HG03139 (cell line): ENCODE measurements at regions not wholly inside any gene's neighbourhood (a gene's known extent, or its start where the extent isn't known, plus 50 kb on each side); places are given as distances from the start of the nearest gene placed in this dataset.
"Not testable (repeated sequence)": the region's sequence is repeated elsewhere in the genome, so short reads cannot be mapped to it uniquely, and the experiment has no call there.

Experiments
- ATAC-seq: cut with Tn5 transposase; IDR thresholded peaks from one replicate; pipeline ENCODE4 v1.9.1; 2021; ENCODE audit not compliant: unreplicated experiment

- ATAC-seq, result no peak
These were observed 91.2 kb downstream of the RCHY1 start for GRCh38 chr4:75422998-75423397.

- ATAC-seq, result no peak
These were observed 101.5 kb downstream of the RCHY1 start for GRCh38 chr4:75412746-75413145.

DNA sequence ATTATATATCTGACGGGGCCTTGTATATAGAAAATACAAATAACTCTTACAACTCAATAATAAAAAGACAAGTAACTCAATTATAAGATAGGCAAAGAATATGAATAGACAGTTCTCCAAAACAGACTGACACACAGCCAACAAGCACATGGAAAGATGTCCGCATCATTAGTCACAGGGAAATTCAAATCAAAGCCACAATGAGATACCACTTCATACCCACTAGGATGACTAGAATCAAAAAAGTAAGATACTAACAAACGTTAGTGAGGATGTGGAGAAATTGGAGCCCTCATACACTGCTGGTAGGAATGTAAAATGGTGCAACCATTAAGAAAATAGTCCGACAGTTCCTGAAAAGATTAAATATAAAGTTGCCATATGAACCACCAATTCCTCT, 115.7 kb downstream of the RCHY1 start:
- ATAC-seq, result no peak

DNA sequence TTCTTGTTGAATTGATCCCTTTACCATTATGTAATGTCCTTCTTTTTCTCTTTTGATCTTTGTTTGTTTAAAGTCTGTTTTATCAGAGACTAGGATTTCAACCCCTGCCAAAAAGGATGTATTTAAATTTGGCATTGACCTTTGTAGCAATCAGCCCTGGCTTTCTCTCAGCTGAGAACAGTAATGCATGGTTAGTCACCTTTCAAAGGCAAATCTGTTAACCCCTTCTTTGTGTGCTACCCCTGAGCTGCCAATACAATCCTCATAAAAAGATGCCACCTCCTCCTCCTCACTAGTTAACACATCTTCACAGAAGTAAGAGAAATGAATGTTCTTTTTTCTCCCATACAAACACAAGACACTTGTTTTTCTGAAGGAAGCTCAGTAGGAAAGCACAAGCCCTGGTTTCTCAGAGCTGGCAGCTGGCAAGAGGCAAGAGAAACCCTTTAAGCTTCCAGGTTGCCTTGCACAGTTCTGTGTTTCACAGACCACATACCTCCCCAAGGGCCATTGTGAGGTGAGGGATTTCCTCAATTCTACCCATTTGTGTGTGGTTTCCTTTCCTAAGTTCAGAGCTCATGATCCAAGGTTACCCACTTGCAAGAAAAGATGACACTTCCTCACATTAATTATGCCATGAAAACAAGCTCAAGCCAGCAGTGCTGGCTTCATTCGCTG, 122.6 kb downstream of the RCHY1 start:
- no peak for ATAC-seq

DNA sequence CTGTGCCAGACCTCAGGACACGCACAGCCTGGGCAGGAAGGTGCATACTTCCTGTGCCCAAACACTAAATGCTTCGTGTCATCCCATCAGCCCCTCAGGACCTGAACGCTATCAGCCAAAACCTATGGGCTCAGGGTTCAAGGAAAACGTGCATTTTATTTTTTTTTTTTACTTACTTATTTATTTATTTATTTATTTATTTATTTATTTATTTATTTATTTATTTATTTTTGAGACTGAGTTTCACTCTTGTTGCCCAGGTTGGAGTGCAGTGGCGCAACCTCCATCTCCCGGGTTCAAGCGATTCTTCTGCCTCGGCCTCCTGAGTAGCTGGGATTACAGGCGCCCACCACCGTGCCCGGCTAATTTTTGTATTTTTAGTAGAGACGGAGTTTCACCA, 127.8 kb downstream of the RCHY1 start:
- ATAC-seq, result not testable (repeated sequence)

- no peak for ATAC-seq
These were observed 129.1 kb downstream of the RCHY1 start for GRCh38 chr4:75385106-75385505.

- ATAC-seq, result no peak
These were observed 137.7 kb downstream of the RCHY1 start for GRCh38 chr4:75376543-75376942.

GRCh38 chr4:75371915-75372314, 142.3 kb downstream of the RCHY1 start:
- ATAC-seq, result no peak

GRCh38 chr4:75370576-75370975, 143.6 kb downstream of the RCHY1 start:
- no peak for ATAC-seq

DNA sequence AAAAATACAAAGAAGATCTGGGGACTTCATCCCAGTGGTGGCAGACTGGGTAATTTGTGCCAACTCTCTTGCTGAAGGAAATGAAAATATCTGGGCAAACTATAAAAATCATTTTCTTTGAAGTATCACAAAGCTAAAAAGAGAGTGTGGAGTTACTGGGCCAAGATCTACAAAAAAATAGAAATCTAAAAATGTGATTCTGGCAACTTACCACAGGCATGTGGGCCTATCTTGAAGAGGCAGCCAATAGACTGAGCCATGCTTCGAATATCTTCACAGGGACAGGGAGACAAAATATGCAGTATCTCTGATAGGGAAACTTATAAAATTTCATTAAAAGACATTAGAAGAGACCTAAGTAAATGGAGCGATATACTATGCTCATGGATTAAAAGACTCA, 168.8 kb downstream of the RCHY1 start:
- no peak for ATAC-seq

- ATAC-seq, result no peak
These were observed 169.3 kb downstream of the RCHY1 start for GRCh38 chr4:75344915-75345314.

- ATAC-seq, result no peak
These were observed 170.9 kb downstream of the RCHY1 start for GRCh38 chr4:75343333-75343732.

- ATAC-seq, result no peak
These were observed 173.6 kb downstream of the RCHY1 start for GRCh38 chr4:75340561-75340960.

- no peak for ATAC-seq
These were observed 175.8 kb downstream of the RCHY1 start for GRCh38 chr4:75338352-75338880.

GRCh38 chr4:75327804-75328512, 186.2 kb downstream of the RCHY1 start:
- no peak for ATAC-seq

DNA sequence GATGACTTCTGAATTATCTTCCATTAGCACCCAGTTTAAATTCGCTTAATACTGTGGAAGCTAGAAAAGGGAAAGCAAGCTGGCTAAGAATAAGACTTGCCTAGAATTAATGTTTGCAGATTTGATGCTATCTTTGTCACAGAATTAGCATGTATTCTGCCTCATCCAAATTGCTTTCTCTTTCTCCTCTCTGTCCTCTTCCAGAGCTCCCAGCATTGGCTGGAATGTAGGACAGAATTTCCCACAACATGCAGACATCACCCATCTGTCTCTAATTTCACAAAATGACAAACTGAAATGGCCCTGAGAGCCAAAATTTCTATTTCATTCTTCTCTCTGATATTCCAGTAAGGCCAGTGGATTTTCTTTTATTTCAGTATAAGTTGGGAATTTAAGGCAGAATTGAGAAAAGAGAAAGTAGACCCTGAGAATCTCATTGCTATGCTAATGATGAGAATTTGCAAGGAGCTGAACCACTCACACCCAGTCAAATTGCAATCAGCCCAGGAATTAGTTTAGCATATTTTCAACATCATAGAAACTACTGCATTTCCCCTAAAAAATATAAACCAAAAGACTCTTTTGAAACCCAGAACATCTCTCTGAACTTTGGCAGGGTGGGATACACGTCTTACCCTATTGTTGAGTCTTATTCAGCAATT, 188.8 kb downstream of the RCHY1 start:
- ATAC-seq, result no peak

DNA sequence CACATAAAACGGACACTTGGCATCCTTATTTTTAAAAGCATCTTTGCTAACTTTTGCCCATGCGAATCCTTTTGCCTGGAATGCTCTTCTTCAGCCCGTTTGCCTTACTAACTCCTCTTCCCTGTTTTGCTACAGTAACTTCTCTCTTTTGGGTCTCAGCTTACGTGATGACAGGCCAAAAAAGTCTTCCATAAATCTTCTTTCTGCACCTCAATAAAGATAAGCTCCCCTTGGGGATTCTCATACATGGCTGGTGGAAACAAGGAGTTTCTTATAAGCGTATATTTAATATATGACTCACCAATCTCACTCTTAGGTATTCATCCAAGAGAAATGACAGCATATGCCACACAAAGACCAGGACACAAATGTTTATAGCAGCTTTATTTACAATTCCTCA, 192.7 kb downstream of the RCHY1 start:
- no peak for ATAC-seq

DNA sequence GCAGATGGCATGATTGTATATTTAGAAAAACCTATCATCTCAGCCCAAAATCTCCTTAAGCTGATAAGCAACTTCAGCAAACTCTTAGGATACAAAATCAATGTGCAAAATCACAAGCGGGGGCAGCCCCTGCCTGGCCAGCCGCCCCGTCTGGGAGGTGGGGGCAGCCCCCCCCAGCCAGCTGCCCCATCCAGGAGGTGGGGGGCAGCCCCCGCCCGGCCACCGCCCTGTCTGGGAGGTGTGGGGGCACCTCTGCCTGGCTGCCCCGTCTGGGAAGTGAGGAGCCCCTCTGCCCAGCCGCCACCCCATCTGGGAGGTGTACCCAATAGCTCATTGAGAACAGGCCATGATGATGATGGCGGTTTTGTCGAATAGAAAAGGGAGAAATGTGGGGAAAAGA, 196.6 kb downstream of the RCHY1 start:
- not testable (repeated sequence) for ATAC-seq

DNA sequence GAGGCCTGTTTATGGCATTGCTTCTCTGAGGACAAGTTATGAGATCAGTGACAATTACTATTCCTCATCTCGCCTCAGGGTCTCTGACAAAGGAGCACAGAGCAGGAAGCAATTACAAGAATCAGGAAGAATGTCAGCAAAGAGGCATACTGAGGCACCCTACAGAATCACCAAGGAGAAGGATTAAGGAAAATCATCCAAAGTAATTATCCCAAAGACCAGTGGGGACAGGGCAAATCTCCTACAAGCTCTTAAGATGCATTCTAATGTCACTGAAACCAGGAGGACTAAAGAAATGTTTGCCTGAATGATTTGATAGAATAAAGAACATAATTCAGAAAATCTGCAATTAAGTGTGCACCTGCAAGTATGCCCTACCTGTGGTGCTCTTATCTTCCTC, 206.2 kb downstream of the RCHY1 start:
- no peak for ATAC-seq

GRCh38 chr4:75306506-75306905, 207.7 kb downstream of the RCHY1 start:
- ATAC-seq, result no peak

- no peak for ATAC-seq
These were observed 211.6 kb downstream of the RCHY1 start for GRCh38 chr4:75302648-75303047.
